NCI-H82 treated with DMSO at 0.1 percent for 48 hours (cell line): ENCODE measurements at regions not wholly inside any gene's neighbourhood (a gene's known extent, or its start where the extent isn't known, plus 50 kb on each side); places are given as distances from the start of the nearest gene placed in this dataset.
"Not testable (repeated sequence)": the region's sequence is repeated elsewhere in the genome, so short reads cannot be mapped to it uniquely, and the experiment has no call there.

Experiments used
- DNase-seq: peaks from one replicate; lab custom pipeline; 2025; ENCODE audit not compliant: unreplicated experiment; lab: John Stamatoyannopoulos, UW

DNA sequence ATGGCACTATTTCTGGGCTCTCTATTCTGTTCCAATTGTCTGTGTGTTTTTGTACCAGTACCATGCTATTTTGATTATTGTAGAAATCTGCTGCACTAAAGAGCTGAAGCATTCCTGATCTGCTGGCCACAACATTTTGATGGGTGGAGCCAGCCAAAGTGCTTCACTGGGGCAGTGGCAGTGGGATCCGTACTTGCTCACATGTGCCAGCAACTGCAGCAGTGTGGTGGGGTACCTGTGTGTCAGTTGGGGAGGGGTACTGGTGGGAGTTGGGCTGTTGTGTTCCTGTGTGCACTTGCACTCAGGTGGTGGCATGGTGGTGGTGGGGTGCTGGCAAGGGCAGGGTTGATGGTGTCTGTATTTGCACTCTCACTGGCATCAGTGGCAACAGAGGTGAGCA lies 204.6 kb upstream of the ALG10 start:
- DNase-seq = no peak

- DNase-seq = no peak
Measured at GRCh38 chr12:33818313-33818712, 204.0 kb upstream of the ALG10 start.

GRCh38 chr12:33825442-33825841 lies 196.9 kb upstream of the ALG10 start:
- no peak for DNase-seq

DNA sequence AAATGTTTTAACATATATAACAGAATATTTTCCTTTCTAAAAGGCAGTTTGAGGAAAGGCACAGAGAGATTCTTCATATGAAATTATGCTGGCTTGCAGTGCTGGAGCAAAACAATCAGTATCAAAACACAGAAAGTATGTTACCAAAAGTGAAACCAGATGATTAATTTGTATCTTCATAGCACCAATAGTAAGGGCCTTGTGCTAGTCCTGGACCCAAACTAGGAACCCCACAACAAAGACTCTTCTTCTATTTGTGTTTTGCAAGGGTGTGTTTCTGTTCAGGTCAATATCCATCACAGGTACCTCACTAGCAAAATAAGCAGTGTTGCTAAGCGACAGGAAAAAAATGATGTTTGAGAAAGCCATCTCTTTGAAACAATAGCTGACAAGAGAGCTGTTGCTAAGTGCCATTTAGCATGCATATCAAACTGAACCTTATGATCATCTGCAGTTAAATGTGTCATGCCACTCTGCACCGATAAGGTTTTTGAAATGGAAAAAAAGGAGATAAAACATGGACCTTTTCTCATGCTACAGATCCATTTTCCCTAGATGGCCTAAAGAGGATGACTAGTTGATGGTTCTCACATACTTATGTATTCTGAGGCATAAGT lies 196.2 kb upstream of the ALG10 start:
- DNase-seq = no peak

DNA sequence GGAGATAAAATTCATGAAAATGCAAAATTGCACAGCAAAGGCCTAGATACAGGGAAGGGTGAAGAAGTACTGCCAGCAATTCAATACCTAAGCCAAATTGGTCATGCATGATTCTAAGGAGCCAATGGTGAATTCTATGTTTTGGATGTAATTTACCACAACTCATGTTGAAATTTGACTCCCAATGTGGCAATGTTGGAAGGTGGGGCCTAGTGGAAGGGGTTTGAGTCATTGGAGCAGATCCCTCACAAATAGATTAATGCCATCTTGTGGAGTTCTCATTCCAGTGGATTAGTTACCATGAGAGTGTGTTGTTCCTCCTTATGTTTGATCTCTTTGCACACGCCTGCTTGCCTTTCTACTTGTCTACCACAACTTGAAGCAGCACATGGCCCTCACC lies 194.0 kb upstream of the ALG10 start:
- DNase-seq = no peak

DNA sequence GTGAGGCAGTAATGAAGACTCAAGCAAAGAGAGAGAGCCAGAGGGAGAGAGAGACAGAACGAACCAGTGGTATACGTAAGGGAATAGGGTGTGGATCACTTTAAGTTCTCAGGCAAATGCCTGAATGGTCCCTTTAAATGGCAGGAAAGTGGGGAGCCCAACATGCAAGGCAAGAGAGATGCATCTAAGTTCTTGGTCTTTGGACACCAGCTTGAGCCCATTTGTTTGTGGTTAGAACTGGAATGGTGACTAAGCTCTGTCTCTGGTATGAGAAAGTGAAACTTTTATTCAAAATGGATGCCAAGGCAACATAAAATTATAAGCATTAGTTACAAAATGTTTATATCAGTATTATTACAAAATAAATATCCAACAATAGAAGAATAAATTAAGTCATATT lies 192.2 kb upstream of the ALG10 start:
- no peak for DNase-seq

DNA sequence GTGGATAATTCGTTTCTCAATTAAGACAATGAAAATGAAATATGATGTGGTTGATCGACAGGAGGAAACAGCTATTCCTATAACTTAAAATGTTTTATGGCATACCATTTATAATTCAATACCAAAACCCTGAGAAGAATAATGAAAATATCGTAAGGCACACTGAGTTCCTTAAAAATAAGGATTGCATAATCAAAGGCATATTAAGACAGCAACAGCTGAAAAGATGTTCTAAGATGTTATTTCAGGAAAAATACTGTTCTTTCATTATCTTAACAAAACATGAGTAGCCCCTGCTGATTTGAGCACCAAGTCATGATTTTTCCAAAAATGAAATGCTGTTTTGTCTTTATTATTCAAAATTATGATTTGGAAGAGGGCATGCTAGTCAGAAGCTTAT lies 189.4 kb upstream of the ALG10 start:
- DNase-seq = no peak

DNA sequence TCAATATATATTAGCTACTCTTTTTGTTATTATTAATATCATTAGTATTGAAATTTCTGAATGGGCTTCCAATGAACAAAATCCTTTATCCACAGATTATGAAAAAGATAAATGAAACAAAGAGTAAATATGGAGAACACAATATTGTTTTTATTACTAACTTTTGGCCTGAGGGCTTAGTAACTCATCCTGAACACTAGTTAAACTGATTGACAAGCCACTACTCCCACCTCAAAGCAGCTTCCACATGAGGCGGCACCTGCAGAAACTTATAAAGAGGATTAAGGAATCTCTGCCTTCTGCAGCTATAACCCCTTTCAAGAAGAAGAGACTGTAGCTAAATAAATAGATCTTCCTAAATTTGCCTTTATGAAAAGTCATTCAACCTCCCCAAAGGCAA lies 187.6 kb upstream of the ALG10 start:
- no peak for DNase-seq

GRCh38 chr12:33876618-33877017 lies 145.7 kb upstream of the ALG10 start:
- DNase-seq = no peak

- DNase-seq = no peak
Measured at GRCh38 chr12:33892425-33892824, 129.9 kb upstream of the ALG10 start.

- not testable (repeated sequence) for DNase-seq
Measured at GRCh38 chr12:33920460-33920859, 101.8 kb upstream of the ALG10 start.

- no peak for DNase-seq
Measured at GRCh38 chr12:33926095-33926494, 96.2 kb upstream of the ALG10 start.

- DNase-seq = not testable (repeated sequence)
Measured at GRCh38 chr12:33937669-33938068, 84.6 kb upstream of the ALG10 start.

GRCh38 chr12:33942172-33942571 lies 80.1 kb upstream of the ALG10 start:
- no peak for DNase-seq

DNA sequence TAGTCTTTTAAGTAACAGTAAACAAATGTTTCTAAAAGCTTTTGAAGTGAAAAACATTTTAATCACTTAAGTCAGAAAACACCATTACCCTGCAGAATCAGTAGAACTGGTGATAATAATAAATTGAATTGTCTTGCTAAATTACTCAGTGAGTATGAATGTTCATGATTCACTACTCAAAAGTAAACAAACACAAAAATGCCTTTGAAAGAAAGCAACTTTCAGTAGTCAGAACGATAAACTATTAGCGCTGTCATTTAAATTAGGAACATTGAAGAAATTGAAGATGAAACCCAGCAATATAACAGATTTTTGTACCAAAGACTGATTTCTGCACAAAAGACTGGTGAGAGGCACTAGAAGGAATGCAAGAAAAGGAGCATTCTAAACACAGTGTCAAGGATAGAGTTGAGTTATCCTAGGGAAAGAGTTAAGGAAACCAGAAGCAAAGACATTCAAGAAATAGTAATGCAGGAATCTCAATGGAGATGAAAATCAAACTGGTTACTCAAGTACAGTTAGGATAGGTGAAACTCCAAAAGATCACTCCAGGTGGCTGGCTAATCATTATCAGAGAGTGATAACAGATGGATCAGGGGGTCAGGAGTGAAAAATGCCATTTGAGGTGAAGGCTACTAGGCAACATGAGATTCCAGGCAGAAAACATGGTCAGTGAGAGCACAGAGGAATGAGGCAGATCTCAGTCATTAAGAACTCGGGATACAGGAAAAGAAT lies 77.4 kb upstream of the ALG10 start:
- DNase-seq = no peak

GRCh38 chr12:33945438-33945784 lies 76.9 kb upstream of the ALG10 start:
- no peak for DNase-seq

- DNase-seq = not testable (repeated sequence)
Measured at GRCh38 chr12:33966219-33966618, 56.1 kb upstream of the ALG10 start.

DNA sequence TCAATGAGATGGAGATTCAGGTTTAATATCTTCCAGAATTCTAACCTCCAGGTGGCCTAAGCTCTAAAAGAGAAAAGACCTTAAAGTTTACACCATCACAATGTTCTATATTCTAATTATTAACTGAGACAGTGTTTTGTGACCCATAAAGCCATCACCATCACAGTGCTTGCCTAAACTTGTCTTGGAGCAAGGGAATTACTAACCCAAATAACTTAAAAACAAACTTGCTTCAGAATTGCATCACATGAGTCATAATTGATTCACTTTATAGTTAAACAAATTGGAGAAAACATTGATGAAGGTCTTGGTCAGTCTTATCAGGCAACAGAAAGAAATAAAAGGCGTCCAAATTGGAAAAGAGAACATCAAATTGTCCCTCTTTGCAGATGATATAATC lies 54.5 kb upstream of the ALG10 start:
- DNase-seq = no peak
